ENCODE measurements at regions not wholly inside any gene's neighbourhood (a gene's known extent, or its start where the extent isn't known, plus 50 kb on each side); places are given as distances from the start of the nearest gene placed in this dataset.
A peak's percentile ranks its signal among the peaks of the same experiment; 100 is the strongest.
"Not testable (repeated sequence)": the region's sequence is repeated elsewhere in the genome, so short reads cannot be mapped to it uniquely, and the experiment has no call there.

DNA sequence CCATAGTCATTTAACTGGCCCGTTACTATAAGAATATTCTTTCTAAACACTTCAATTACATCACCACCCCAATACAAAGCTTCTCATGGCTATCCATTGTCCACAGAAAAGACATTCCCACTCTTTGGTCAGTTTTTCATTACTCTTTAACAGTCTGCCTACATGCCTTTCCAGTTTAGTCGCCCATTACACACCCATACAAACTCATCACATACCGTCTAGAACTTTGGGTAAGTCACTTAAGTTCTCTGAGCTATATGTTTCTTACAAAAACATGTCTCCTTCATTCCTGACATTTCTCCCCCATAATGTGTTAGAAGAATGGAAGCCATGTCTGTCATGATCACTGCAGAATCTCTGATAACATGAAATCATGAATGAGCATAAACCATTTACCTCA, 108.2 kb upstream of the STK17B start:
- DNase-seq: no peak

DNA sequence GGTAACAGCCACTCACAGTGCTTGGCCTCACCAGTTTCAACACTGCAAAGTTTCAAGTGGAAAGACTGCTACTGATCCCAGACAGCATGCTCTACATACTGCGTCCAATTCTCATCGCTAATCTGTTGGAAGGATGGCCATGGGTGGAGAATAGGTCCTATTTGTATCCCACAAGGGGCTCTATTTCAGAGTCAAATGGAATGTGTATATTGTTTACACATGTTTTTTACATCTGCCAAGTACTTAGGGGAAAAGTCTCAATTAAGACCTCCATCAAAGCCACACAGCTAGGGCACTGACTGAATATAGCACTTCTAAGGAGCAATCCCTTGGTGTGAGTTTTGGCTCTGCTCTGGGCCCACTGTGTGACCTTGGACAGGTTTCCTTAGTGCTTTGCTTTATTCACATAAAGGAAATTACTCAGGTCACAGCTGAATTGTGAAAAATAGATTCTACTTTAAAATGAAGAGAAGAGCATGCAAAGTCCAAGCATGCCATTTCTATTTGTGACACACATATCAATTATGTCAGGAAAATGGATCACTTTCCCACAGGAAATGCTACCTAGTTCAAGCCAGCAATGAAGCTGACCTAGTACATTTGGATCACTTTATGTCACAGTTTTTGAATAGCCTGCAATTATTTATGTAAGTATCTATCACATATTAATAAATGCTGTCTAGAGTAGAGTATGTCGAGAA, 112.9 kb upstream of the STK17B start:
- DNase-seq: no peak

DNA sequence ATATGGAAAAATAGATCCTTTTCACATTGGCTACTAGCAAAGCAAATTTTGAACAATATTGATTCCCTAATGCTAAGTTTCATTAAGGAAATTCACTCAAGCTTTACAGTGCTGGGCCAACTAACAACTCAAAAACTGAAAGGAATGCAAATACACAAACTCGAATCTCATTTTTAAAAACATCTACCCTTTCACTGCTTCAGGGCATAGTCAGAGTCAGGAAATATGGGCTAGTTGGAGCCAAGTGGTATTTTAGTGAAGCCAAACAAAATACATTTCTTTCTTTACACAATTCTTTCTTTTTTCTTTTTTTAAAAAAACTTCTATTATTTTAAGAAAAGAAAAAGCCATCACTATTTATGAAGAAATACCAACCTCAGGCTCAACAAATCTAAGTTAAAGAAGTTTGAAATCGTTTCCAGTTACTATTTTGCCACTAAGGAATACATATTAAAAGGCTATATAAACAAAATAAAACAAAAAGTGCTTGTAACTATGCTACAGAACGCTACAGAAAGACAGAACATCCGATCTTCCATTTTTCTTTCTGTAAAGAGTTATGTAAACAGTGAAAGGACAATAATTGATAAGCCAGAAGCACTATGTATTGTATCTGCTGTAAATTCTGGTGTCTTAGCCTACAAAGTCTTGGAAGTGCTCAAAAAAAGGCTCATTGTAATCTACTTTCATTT, 113.6 kb upstream of the STK17B start:
- DNase-seq: no peak

DNA sequence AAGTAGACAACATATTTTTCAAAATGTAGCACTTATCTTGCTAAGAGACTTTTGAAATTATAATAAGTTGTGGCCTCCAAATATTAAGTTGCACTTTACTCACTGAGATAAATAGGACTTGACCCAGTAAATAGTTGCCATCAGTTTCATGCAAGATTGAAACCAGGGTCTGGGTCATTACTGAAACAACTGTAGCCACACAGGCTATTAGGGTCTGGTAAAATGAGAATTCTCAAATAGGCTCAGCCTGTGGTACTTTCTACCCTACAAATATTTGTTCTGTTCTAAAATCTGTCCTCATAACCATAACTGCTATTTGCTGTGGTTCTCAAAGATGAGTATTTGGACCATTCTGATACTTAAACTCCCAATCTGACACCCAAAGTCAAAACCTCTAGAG, 115.4 kb upstream of the STK17B start:
- no peak for DNase-seq

DNA sequence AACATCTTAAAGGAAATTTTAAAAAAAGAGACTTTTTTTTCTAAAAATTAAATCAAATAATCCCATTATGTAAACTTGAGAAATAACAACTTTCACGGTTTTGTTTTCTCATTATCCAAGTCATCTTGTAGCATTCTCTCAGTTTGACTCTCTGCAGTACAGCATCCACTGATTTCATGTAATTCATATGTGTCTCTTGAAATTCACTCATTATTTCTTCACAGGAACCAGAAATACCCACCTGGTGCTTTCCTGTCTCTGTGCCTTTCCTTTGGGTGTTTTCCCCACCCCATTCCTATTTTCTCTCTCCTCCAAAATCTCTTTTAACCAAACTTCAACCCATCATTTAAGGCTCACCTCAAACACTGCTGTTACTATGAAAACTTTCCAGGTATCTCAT, 116.1 kb upstream of the STK17B start:
- no peak for DNase-seq

DNA sequence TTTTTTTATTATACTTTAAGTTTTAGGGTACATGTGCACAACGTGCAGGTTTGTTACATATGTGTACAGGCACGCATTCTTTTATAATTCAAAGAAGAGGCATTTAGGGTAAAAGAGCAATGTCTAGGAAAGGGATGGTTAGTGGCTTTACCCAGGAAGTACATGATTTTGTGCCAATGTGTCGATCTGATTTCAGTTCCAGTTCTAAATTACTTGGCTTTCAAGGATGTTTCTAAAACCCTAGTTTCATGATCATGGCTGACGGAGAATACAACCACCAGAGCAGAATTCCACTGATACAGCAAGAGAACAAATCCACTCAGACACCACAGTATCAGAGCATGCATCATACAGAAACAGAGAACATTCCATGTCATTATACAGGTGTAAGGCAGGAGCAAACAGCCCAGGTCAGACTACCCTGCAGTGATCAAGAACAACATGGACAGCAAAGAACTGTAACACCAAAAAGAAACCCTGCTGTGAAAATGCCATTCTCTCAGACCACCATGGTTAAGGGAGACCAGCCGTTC, 116.7 kb upstream of the STK17B start:
- no peak for DNase-seq

DNA sequence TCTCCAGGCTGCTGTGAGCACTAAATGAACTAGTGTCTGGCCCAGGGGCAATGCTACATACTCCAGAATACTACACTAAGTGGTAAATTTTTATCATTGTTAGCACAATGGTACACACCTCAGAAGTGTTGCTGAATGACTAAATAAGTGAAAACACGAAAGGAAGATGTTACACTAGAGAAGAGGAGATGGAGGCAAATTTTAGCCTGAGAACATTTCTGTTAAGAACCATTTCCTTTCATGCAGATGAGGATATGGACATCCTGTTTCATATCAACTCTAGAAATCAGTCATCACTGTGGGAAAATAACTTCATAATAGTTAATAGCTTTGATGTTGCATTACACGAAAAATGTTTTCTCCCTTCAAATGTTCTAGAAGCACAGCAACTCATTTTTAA, 117.6 kb upstream of the STK17B start:
- no peak for DNase-seq

DNA sequence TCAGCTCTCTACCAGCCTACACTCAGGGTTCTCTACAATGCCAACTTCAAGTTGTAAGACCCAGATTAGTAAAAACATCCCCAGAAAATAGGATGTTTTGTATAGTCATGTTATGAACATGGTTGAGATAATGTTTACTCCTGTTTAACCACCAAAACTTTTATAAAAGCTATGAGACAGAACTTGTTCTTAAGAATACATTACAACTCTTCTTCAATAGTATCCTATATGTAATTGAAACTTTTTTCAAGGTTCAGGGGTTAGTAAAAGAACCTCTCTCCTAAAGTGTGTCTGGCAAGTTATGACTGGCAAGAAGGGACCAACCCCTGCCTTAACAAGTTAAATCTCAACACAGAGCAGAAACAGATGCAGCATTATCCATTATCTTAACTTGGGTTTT, 118.8 kb upstream of the STK17B start:
- no peak for DNase-seq

DNA sequence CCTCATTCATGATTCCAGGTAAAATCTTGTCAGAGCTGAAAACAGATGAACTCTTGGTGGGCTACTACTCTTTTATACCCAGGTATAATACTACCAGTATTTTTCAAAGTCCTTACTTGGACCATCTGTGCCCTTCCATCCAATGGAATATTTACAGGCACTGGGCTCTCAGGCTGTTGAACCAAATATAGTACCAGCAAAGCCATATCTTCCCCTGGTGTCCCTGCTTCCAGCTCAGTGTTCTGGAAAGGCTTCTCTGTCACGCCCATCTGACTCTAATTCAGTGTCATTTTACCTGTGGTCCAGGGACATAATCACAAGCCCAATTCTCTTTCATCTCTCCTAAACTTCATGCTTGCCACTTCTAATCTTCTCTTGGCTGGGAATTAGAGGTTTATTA, 119.2 kb upstream of the STK17B start:
- no peak for DNase-seq

DNA sequence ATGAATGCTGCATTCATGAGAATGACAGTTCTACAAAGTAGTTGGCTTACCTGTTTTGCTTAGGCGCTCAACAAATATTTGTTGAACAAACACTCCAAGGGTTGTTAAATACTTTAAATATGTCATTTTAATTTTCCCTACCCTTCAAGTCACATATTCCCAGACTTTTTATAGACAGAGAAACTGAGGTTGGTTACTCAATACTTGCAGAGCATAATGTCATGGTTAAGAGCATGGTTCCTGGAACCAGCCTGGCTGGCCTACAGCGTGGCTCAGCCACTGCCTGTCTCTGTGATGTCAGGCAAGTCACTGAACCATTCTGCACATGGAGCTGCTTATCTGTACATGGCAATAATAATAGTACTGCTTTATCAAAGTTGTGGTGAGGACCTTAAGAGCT, 120.0 kb upstream of the STK17B start:
- DNase-seq: peak; percentile 51

DNA sequence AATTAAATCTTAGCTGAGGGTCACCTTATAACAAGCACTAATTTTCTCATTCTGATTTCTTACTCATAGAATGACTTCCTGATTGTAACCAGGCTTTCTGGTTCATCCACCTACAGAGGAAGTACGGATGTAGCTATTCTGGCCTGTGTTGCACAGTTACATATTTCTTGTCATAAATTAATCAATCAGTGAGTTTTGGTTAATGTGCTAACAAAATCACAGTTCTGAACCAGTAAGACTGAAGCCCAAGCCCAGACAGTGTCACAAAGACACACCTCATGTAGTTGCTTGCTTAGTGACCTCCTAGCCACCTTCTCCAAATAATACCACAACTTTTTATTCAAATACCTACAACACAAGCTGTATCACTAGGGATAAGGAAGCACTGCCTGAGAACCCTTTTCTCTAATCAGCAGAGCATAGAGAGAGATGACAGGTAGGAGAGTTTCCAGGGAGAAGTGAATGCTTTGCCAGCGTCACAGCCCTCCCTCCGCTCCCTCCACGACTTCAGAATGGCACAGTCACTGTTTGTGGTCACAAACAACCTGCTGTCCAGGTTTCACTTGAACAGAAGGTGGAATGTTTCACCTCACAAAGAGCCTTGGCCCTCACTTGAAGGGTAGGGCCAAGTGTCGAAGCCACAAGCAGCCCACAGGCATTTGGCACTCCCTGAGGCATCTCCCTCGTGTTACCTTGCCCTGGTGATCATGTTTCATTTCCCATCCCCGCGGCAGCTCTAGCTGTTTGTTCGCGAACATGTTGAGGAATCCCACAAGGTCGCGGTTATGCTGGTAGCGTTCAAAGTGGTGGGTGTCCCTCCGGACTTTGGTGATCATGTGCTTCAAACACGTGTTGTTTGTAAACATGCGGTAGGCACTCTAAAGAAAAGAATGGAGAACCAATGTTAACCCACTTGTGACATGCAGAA, 120.8 kb upstream of the STK17B start:
- no peak for DNase-seq

DNA sequence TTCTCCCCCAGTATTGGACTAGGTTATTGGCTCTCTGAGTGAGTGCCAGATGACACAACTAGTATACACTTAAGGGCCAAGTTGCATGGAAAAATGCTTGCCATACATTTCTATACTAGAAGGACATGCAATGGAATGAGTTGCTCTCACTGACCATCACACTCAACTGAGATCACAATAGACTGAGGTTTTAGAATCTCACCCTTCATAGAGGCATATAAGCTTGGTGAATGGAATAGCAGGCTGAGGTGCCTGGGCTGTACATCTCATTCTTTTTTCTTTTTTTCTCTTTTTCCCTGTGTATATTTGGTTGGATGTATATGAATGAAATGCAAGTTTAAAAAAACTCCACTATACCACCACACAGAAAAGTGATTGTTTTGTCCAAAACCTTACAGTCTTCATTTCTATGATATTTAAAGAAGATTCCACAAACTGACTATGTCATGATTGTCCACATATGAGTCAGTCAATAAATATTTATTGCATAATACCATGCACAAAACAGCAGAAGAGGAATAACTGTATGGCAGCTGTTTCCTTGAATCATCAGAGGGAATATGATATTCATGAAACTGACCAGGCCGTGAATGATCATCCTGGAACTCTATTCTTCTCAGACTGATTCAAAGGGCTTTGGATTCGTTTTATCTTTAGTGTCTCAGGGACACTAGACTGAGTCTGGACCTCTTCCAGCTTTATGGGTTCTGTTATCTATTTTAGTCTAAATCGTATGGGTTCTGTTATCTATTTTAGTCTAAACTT, 122.6 kb upstream of the STK17B start:
- DNase-seq: no peak

DNA sequence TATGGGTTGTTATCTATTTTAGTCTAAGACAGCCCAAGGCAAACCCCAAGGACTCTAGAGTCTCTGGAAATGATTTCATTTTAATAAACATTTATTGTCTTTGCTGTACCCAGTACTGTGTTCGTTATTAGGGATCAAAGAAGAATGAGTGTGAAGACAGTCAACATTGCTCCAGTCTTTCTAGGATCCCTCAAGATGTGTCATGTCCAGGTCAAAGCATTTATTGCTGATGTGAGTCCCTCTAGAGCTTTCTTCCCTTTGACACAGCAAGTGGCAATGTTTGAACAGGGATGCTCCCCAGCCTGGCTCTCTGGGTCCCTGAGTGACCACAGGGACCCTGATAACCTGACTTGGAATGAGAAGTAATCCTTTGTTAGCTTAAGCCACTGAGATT, 123.1 kb upstream of the STK17B start:
- no peak for DNase-seq

DNA sequence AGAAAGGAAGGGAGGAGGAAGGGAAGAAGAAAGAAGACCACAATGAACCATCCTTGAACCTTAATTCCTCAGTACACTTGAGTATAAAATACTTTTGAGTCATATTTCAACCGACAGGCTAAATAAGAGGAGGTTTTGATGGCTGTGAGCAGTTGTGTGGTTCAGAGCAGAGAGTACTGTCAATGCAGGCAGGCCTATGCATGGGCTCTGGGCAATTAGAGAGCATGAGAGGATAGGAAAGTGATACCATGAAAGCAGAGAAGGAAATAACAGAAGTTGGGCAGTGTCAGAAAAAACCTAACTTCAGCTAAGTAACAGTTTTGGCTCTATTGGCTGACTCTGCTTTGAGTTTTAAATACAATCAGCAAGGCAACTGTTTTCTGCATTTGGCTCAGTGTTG, 123.6 kb upstream of the STK17B start:
- no peak for DNase-seq

DNA sequence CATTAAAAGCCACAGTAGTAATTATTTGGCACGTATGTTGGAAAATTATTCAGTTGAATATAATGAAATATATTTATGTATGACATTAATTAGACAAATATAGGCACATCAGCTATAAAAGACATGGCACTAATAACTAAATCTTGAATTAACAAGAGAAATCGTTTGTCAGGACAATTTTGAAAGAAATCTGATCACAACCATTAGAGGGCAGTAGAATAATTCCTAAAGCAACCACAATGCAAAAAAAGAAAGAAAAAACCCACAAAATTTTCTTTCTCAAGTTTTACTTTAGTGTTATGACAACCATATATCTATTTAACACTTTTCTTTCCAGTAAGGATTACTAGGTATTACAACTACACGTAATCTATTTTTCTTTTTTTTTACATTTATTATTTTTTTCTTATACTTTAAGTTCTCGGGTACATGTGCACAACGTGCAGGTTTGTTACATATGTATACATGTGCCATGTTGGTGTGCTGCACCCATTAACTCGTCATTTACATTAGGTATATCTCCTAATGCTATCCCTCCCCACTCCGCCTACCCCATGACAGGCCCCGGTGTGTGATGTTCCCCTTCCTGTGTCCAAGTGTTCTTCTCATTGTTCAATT, 126.8 kb upstream of the STK17B start:
- not testable (repeated sequence) for DNase-seq

DNA sequence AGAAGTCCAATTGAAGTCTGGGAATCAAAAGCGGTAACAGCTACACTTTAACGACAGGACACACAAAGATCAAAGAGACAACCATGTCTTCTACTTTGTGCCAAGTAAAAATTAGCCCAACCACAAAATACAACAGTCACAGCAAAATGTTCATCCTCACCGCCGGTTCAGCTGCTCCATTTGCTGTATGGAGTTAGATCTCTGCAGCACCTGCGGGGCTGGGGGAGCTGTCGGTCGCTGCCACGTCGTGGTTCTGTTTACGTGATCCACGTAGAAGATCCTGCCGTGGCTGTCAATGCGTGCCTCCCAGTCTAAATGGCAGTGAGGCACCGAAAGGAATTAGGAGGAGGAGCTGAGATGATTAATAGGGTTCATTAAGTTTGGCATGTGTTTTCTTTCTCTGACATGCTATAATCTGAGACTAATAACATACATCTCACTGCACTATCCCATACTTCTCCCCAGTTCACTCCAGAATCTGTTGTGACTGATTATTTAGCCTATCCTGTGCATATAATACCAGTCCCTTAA, 136.5 kb upstream of the STK17B start:
- no peak for DNase-seq

DNA sequence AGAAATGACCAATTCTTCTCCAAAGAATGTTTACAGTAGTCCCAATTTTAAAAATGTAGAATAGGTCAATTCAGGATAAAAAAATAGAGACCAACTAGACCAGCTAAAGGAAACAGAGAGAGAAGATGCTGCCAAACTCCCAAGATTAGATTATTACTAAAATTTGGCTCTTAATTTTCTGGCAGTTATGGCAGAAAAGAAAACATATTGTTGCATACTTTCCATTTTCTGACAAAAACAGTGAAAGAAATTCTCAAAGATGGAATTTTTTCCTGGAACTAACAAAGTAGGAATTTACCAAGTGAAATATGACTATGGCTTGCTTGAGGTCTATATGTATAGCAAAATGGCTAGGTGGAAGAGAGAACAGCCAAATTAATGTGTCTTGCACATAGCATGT, 138.3 kb upstream of the STK17B start:
- DNase-seq: no peak

DNA sequence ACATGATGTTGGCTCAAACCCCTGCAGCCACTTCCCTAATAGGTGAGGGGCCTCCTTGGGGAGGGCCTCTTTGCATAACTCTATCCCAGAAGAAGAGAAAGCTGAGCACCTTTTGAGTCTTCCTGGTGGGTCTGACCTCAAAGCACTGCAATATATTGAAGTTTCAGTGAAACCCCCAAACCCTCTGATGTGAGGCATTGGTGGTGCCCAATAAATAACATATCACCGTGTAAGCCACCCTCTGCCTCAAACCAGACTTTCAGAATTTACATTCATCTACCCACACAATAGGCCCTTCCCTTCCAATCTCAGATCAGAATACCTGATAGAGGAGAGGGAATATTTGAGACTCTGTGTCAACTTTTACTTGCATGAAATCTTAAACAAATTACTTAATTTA, 142.8 kb upstream of the STK17B start:
- no peak for DNase-seq

DNA sequence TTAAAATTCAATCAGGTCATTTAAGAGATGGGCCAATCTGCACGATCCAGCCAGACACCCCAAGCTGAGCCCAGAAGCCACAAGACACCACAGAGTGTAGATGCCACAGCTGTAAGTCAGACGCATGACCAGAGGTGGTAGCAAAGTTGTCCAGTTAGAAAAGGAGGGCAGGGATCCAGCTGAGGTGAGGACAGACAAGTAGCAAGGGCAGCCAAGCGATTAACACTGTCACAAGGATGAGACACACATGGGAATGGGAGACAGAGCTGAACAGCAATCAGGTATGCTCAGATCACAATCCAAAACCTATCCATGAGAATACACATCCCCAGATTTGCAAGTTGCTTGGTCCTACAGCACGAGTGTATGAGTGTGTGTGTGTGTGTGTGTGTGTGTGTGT, 143.4 kb upstream of the STK17B start:
- DNase-seq: no peak

DNA sequence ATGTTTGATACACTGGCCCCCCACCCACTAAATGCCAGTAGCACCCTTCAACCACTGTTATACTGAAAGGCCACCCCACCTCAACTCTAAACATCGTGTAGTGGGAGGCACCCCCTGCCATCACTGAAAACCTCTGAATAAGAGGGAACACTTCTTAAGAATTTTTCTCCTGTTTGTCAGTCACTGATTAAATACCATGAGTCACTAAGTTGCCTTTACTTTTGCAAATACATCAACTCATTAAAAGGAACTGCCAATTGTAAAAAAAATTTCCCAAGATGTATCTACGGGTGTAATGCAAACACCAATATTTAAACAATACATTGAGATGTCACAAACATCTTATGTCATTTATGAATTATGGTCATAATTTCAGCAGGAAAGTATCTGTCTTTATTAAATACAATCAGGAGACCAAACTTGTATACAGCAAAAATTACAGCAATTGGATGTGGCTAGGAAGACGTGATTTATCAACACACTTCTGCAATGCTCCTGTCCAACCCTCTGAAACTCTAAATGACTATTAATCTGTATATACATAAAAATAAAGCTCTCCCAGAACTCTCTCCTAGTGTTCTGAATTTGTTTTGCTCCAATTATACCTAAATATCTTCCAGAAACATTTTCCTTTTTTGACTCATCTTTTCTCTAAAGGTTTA, 144.1 kb upstream of the STK17B start:
- DNase-seq: no peak

DNA sequence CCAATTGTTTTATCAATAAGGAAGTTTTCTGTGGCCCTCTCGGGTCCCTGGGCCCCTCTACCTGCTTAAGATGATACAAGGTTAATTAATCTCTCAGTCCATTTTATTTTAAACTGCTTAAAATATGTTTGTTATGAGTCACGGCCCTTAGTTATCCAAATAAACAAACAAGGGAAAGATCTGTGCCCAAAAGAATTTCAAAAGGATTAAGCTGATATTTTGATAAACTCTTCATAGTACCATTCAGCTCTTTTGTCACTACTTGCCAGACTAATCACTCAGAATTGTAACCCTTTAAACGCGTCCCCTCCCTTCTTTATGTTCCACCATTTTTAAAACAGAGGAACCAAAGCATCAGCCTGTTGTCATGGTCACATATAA, 144.7 kb upstream of the STK17B start:
- no peak for DNase-seq
